Esophagus muscularis mucosa (tissue), 4 donors: ENCODE measurements at regions not wholly inside any gene's neighbourhood (a gene's known extent, or its start where the extent isn't known, plus 50 kb on each side); places are given as distances from the start of the nearest gene placed in this dataset.

Experiments used
- EP300 ChIP-seq: sonication (generic); formaldehyde crosslinking; IDR thresholded peaks from one replicate; pipeline ENCODE4 v1.6.1; 2017; ENCODE audit warnings: antibody characterized with exemption
- POLR2A ChIP-seq: fragments of 450-650 bp; IDR thresholded peaks from one replicate; pipeline ENCODE4 v1.6.1; 2017; ENCODE audit warnings: antibody characterized with exemption, moderate library complexity, mild to moderate bottlenecking, low read depth
- POLR2AphosphoS5 ChIP-seq, 2 donors: sonication (generic); formaldehyde crosslinking; IDR thresholded peaks; one replicate each; pipeline ENCODE4 v1.6.1; 2017; ENCODE audit warnings: antibody characterized with exemption in 2 of 2
- TF ChIP-seq, protein P1 (sequence below), 3 experiments: fragments of 200-600 bp in 2 of 3; fragments of 450-650 bp in 1 of 3; sonication (generic) in 2 of 3; IDR thresholded peaks; one replicate each; pipeline ENCODE4 v1.5.1; 2017 to 2019; ENCODE audit warnings: antibody characterized with exemption in 3 of 3, mild to moderate bottlenecking in 2 of 3, moderate library complexity in 1 of 3

DNA sequence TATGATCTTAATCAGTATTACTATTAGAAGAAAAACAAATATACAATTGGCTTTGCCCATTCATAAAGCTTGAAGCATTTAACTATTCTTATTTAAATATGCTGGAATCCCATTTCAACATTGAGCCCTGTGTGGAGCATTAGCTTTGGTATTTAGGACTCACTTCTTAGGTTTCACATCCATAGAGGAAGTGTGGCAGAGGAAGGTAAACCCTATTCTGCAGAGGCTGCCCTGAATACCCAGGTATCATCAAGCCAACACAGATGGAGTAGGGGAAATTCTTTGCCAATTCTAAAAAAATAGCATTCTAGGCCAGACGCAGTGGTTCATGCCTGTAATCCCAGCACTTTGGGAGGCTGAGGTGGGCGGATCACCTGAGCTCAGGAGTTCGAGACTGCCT, 361.5 kb downstream of the FIGN start:
- TF ChIP-seq, protein P1, sequence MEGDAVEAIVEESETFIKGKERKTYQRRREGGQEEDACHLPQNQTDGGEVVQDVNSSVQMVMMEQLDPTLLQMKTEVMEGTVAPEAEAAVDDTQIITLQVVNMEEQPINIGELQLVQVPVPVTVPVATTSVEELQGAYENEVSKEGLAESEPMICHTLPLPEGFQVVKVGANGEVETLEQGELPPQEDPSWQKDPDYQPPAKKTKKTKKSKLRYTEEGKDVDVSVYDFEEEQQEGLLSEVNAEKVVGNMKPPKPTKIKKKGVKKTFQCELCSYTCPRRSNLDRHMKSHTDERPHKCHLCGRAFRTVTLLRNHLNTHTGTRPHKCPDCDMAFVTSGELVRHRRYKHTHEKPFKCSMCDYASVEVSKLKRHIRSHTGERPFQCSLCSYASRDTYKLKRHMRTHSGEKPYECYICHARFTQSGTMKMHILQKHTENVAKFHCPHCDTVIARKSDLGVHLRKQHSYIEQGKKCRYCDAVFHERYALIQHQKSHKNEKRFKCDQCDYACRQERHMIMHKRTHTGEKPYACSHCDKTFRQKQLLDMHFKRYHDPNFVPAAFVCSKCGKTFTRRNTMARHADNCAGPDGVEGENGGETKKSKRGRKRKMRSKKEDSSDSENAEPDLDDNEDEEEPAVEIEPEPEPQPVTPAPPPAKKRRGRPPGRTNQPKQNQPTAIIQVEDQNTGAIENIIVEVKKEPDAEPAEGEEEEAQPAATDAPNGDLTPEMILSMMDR (IDR thresholded peaks at IDR 0.05), result no peak
- TF ChIP-seq POLR2AphosphoS5 (IDR thresholded peaks at IDR 0.05), result no peak
- TF ChIP-seq EP300, result no peak
- no peak for TF ChIP-seq POLR2A
